Uterus (tissue), 3 donors: ENCODE measurements at regions not wholly inside any gene's neighbourhood (a gene's known extent, or its start where the extent isn't known, plus 50 kb on each side); places are given as distances from the start of the nearest gene placed in this dataset.

Experiments used
- DNase-seq, 2 donors: peaks; one replicate each; pipeline ENCODE4 v3.0.0-alpha.2; 2019 to 2020
- H3K27ac ChIP-seq, 2 donors: fragments of 200-600 bp; sonication (generic); 1 replicate in 1 of 2; 2 replicates in 1 of 2; pipeline ENCODE4 v1.5.1; 2016 to 2018
- H3K27me3 ChIP-seq, 2 donors: fragments of 200-600 bp; sonication (generic); one replicate each; pipeline ENCODE4 v1.5.1; 2018 to 2019; ENCODE audit warnings: control low read depth in 1 of 2
- H3K36me3 ChIP-seq, 2 donors: fragments of 200-600 bp; sonication (generic); one replicate each; pipeline ENCODE4 v1.5.1; 2019; ENCODE audit warnings: control low read depth in 1 of 2
- H3K4me1 ChIP-seq, 2 donors: fragments of 200-600 bp; sonication (generic); one replicate each; pipeline ENCODE4 v1.5.1; 2018 to 2019; ENCODE audit warnings: control low read depth in 1 of 2
- H3K4me3 ChIP-seq, 2 donors: fragments of 200-600 bp; sonication (generic); 1 replicate in 1 of 2; 2 replicates in 1 of 2; pipeline ENCODE4 v1.5.1; 2018 to 2019; ENCODE audit warnings: mild to moderate bottlenecking in 1 of 2
- H3K9me3 ChIP-seq, 2 donors: fragments of 200-600 bp; sonication (generic); one replicate each; pipeline ENCODE4 v1.5.1; 2019; ENCODE audit warnings: control low read depth in 1 of 2
- POLR2A ChIP-seq, 2 donors: fragments of 450-650 bp; IDR thresholded peaks; one replicate each; pipeline ENCODE4 v1.6.1; 2016; ENCODE audit warnings: antibody characterized with exemption in 2 of 2, mild to moderate bottlenecking in 1 of 2, moderate library complexity in 1 of 2
- intact Hi-C: fragments of 100-400 bp; cut with DNase I; formaldehyde crosslinking; loops from one replicate; pipeline ENCODE4 v1.15.1; 2023; ENCODE audit warnings: low total_unique reads
- TF ChIP-seq, protein P1 (sequence below), 4 experiments: fragments of 200-600 bp in 2 of 4; fragments of 450-650 bp in 2 of 4; sonication (generic) in 2 of 4; IDR thresholded peaks; one replicate each; pipeline ENCODE4 v1.5.1; 2016 to 2019; ENCODE audit warnings: antibody characterized with exemption in 4 of 4, mild to moderate bottlenecking in 2 of 4, moderate library complexity in 1 of 4
- donor health status: DM: yes; HTN: yes; CAD: no.

DNA sequence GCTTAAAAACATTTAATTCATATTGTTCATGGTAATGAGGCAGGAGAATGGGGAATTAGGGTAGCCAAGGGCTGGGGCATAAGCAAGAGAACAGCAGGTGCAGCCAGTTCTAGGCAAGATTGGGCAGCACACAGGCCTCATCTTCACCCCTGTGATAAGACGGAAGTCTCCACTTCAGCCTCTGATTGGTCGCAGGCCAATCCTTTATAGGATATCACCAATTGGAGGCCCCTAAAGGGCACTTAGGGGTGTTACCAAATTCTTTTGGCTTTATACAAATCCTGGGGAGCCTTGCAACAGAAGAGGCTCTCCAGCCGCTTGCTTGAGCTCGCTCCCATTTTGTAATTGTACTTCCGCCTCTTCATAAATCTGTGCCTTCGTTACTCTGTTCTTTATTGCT, 231.1 kb downstream of the REEP3 start:
- Histone ChIP-seq H3K4me1 (no peaks in the 10 kb centered on the region), H3K27me3 (no peaks in the 10 kb centered on the region), H3K36me3 (no peaks in the 10 kb centered on the region), H3K9me3 (peaks cover 0 to 3% of the 10 kb centered on the region in 2 donors), H3K4me3 (no peak overlapping the region), H3K27ac (no peak overlapping the region)
- intact Hi-C loops = no loop called here
- no peak for DNase-seq
- TF ChIP-seq, protein P1, sequence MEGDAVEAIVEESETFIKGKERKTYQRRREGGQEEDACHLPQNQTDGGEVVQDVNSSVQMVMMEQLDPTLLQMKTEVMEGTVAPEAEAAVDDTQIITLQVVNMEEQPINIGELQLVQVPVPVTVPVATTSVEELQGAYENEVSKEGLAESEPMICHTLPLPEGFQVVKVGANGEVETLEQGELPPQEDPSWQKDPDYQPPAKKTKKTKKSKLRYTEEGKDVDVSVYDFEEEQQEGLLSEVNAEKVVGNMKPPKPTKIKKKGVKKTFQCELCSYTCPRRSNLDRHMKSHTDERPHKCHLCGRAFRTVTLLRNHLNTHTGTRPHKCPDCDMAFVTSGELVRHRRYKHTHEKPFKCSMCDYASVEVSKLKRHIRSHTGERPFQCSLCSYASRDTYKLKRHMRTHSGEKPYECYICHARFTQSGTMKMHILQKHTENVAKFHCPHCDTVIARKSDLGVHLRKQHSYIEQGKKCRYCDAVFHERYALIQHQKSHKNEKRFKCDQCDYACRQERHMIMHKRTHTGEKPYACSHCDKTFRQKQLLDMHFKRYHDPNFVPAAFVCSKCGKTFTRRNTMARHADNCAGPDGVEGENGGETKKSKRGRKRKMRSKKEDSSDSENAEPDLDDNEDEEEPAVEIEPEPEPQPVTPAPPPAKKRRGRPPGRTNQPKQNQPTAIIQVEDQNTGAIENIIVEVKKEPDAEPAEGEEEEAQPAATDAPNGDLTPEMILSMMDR (IDR thresholded peaks at IDR 0.05) = no peak
- no peak for TF ChIP-seq POLR2A (IDR thresholded peaks at IDR 0.05)

DNA sequence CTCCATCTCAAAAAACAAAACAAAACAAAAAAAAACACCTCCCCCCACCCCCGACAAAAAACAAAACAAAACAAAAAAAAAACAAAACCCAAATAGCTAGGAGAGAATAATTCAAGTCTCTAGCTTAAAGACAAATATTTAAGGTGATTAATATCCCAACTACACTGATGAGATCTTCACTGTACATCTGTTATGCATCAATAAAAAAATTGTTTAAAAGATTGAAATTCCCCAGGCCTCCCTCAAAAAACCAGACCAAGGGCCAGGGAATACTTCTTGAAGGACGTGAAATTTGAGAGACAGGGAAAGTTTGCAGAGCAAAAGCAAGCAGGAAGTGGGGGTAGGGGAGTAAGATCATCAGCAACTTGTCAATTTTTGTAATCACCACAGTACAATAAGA, 232.6 kb downstream of the REEP3 start:
- TF ChIP-seq, protein P1 (IDR thresholded peaks at IDR 0.05) = no peak
- no peak for TF ChIP-seq POLR2A (IDR thresholded peaks at IDR 0.05)
- intact Hi-C loops = no loop called here

DNA sequence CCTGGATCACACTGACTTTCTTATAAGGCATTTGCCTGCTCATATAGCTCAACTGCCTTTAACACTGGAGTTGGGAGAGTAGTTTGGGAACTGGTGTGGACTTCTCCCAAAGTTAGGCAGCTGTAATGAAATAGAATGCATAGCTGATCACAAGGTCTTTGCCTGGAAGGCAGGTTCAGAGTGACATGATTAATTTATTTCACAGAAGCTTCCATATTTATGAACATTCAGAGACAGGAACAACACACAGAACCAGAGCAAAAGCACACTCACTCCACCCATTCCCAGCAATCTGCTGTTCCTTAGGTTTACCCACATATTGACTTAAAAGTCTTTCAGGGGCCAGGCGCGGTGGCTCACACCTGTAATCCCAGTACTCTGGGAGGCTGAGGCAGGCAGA, 234.2 kb downstream of the REEP3 start:
- no peak for TF ChIP-seq POLR2A (IDR thresholded peaks at IDR 0.05)
- TF ChIP-seq, protein P1 (IDR thresholded peaks at IDR 0.05) = no peak
- H3K9me3 ChIP-seq = peaks cover 0 to 3% of the 10 kb centered on the region in 2 donors
- no peak overlapping the region for H3K27ac ChIP-seq
- H3K36me3 ChIP-seq = no peaks in the 10 kb centered on the region
- intact Hi-C loops = no loop called here
- H3K4me3 ChIP-seq = no peak overlapping the region
- DNase-seq = no peak
- no peaks in the 10 kb centered on the region for H3K27me3 ChIP-seq
- no peaks in the 10 kb centered on the region for H3K4me1 ChIP-seq

More for the DNA sequence above, 232.6 kb downstream of the REEP3 start:
- no peaks in the 10 kb centered on the region for H3K27me3 ChIP-seq
- H3K27ac ChIP-seq = no peak overlapping the region
- no peak for DNase-seq
- H3K4me1 ChIP-seq = no peaks in the 10 kb centered on the region
- peaks cover 0 to 3% of the 10 kb centered on the region in 2 donors for H3K9me3 ChIP-seq
- no peaks in the 10 kb centered on the region for H3K36me3 ChIP-seq
- H3K4me3 ChIP-seq = no peak overlapping the region

DNA sequence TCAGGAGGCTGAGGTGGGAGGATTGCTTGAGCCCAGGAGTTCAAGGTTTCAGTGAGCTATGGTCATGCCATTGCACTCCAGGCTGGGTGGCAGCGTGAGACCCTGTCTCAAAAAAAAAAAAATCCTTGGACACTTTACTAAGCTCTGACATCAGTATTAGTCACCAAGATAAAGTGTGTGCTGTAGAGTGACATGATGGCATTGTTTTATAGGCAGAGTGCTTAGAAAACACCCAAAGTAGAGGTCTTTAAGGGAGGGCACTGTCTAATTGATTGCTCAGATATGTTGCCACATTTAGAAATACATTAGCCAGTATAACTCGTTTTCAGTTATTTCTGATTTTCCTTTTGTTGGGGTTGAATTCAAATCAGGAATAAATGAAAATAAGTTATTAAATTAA, 235.9 kb downstream of the REEP3 start:
- intact Hi-C loops = no loop called here
- peaks cover 0 to 3% of the 10 kb centered on the region in 2 donors for H3K9me3 ChIP-seq
- H3K4me1 ChIP-seq = no peaks in the 10 kb centered on the region
- no peak for DNase-seq
- H3K4me3 ChIP-seq = no peak overlapping the region
- no peak overlapping the region for H3K27ac ChIP-seq
- no peaks in the 10 kb centered on the region for H3K36me3 ChIP-seq
- TF ChIP-seq POLR2A (IDR thresholded peaks at IDR 0.05) = no peak
- TF ChIP-seq, protein P1 (IDR thresholded peaks at IDR 0.05) = no peak
- no peaks in the 10 kb centered on the region for H3K27me3 ChIP-seq

DNA sequence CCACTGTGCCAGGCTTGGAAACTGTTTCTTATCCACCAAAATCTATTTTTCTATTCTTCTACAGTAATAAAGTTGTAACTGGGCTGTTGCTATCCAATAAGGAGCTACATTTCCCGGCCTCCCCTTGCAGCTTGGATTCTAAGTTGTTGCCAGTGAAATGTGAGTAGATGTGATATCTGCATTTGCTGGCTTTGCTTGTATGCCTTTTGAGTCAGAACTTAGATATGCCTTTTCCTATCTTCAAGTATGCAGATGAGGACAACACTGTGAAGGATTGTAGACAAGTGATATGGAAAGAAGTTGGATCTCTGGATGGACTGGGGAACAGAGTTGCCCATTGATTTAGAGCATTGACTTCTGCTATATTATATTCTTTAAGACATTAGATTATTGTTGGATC, 236.9 kb downstream of the REEP3 start:
- Histone ChIP-seq H3K27me3 (no peaks in the 10 kb centered on the region), H3K4me1 (no peaks in the 10 kb centered on the region), H3K4me3 (no peak overlapping the region), H3K27ac (no peak overlapping the region), H3K36me3 (no peaks in the 10 kb centered on the region), H3K9me3 (peaks cover 0 to 3% of the 10 kb centered on the region in 2 donors)
- intact Hi-C loops = no loop called here
- no peak for TF ChIP-seq POLR2A (IDR thresholded peaks at IDR 0.05)
- TF ChIP-seq, protein P1 (IDR thresholded peaks at IDR 0.05) = no peak
- no peak for DNase-seq
